ENCODE measurements at regions not wholly inside any gene's neighbourhood (a gene's known extent, or its start where the extent isn't known, plus 50 kb on each side); places are given as distances from the start of the nearest gene placed in this dataset.

DNA sequence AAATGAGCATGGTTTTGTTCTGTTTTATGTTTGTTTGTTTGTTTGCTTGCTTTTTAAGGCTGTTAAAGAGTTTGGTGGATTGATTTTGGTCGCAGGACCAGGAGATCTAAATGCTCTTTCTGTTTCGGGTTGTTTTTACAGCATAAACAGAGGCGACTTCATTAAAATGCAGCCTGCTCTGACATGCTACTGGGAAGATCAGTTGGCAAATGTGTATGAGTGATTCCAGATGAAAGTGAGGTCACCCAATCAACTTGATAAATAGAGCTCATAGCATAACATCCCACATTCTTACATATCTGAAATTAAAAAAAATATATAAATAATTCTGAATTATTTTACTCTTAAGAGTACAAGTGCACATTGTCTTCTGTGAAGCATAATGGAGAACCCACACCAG, 947.7 kb downstream of the GALC start:
- no peaks in the 10 kb centered on the region for H3K4me1 ChIP-seq (ENCODE audit: insufficient read depth, low read length)
- peaks cover 0 to 3% of the 10 kb centered on the region in 2 experiments for H3K9me3 ChIP-seq (ENCODE audit: control insufficient read depth in 1 of 2, insufficient read depth in 1 of 2, low read length in 2 of 2)
- Mint-ChIP-seq H3K4me3 (no peak overlapping the region), H3K27ac (no peak overlapping the region), H3K36me3 (ENCODE audit: low read depth) (no peaks in the 10 kb centered on the region), H3K4me1 (ENCODE audit: low read depth) (no peaks in the 10 kb centered on the region), H3K9me3 (peaks cover 10% of the 10 kb centered on the region), H3K27me3 (no peaks in the 10 kb centered on the region)
- no peak for DNase-seq
- H3K4me3 ChIP-seq (ENCODE audit: low read length): no peak overlapping the region
- H3K36me3 ChIP-seq (ENCODE audit: insufficient read depth, low read length): no peaks in the 10 kb centered on the region
- H3K27ac ChIP-seq (ENCODE audit: low read depth in 1 of 2, low read length in 2 of 2): no peak overlapping the region
- ATAC-seq (ENCODE audit: poor library complexity): no peak
- no peaks in the 10 kb centered on the region for H3K27me3 ChIP-seq (ENCODE audit: control insufficient read depth in 1 of 2, insufficient read depth in 2 of 2, low read length in 2 of 2)
- intact Hi-C loops (cut with DNase I, micrococcal nuclease): no loop called here
- POLR2A ChIA-PET: no interaction called here
- CTCF ChIA-PET: no interaction called here
- no peak for TF ChIP-seq CTCF (IDR thresholded peaks at IDR 0.05)

GRCh38 chr14:87044807-87045206, 948.2 kb downstream of the GALC start:
- Mint-ChIP-seq H3K36me3 (ENCODE audit: low read depth) (no peaks in the 10 kb centered on the region), H3K9me3 (peaks cover 9% of the 10 kb centered on the region), H3K27me3 (no peaks in the 10 kb centered on the region), H3K27ac (no peak overlapping the region), H3K4me1 (ENCODE audit: low read depth) (no peaks in the 10 kb centered on the region), H3K4me3 (no peak overlapping the region)
- Histone ChIP-seq H3K36me3 (ENCODE audit: insufficient read depth, low read length) (no peaks in the 10 kb centered on the region), H3K4me1 (ENCODE audit: insufficient read depth, low read length) (no peaks in the 10 kb centered on the region), H3K4me3 (ENCODE audit: low read length) (no peak overlapping the region), H3K9me3 (ENCODE audit: control insufficient read depth in 1 of 2, insufficient read depth in 1 of 2, low read length in 2 of 2) (peaks cover 0 to 3% of the 10 kb centered on the region in 2 experiments), H3K27me3 (ENCODE audit: control insufficient read depth in 1 of 2, insufficient read depth in 2 of 2, low read length in 2 of 2) (no peaks in the 10 kb centered on the region), H3K27ac (ENCODE audit: low read depth in 1 of 2, low read length in 2 of 2) (no peak overlapping the region)
- TF ChIP-seq CTCF (IDR thresholded peaks at IDR 0.05): no peak
- POLR2A ChIA-PET: no interaction called here
- ATAC-seq (ENCODE audit: poor library complexity) (no peak), DNase-seq (no peak)
- intact Hi-C loops (cut with DNase I, micrococcal nuclease): no loop called here
- CTCF ChIA-PET: no interaction called here

GRCh38 chr14:87043667-87044200, 949.2 kb downstream of the GALC start:
- no peak overlapping the region for H3K4me3 Mint-ChIP-seq
- no peak overlapping the region for H3K27ac Mint-ChIP-seq
- Histone ChIP-seq H3K27ac (ENCODE audit: low read depth in 1 of 2, low read length in 2 of 2) (no peak overlapping the region), H3K4me3 (ENCODE audit: low read length) (no peak overlapping the region), H3K36me3 (ENCODE audit: insufficient read depth, low read length) (no peaks in the 10 kb centered on the region), H3K27me3 (ENCODE audit: control insufficient read depth in 1 of 2, insufficient read depth in 2 of 2, low read length in 2 of 2) (no peaks in the 10 kb centered on the region), H3K9me3 (ENCODE audit: control insufficient read depth in 1 of 2, insufficient read depth in 1 of 2, low read length in 2 of 2) (peaks cover 0 to 3% of the 10 kb centered on the region in 2 experiments), H3K4me1 (ENCODE audit: insufficient read depth, low read length) (no peaks in the 10 kb centered on the region)
- ChIA-PET CTCF (no interaction called here), POLR2A (no interaction called here)
- ATAC-seq (ENCODE audit: poor library complexity) (no peak), DNase-seq (no peak)
- H3K4me1 Mint-ChIP-seq (ENCODE audit: low read depth): no peaks in the 10 kb centered on the region
- H3K36me3 Mint-ChIP-seq (ENCODE audit: low read depth): no peaks in the 10 kb centered on the region
- no peaks in the 10 kb centered on the region for H3K27me3 Mint-ChIP-seq
- TF ChIP-seq CTCF (IDR thresholded peaks at IDR 0.05): no peak
- H3K9me3 Mint-ChIP-seq: peaks cover 13% of the 10 kb centered on the region
- intact Hi-C loops (cut with DNase I, micrococcal nuclease): no loop called here
